Upper lobe of right lung (tissue), 1 donor: ENCODE measurements at regions not wholly inside any gene's neighbourhood (a gene's known extent, or its start where the extent isn't known, plus 50 kb on each side); places are given as distances from the start of the nearest gene placed in this dataset.

Source experiments
- ATAC-seq: fragments of 200-7000 bp; cut with Tn5 transposase; one replicate; pipeline ENCODE4 v1.9.1; 2020; ENCODE audit warnings: mild to moderate bottlenecking, moderate library complexity
- DNase-seq: peaks from one replicate; pipeline ENCODE4 v3.0.0-alpha.2; 2020
- H3K27ac ChIP-seq: fragments of 200-600 bp; one replicate; pipeline ENCODE4 v1.8.0; 2022
- H3K27me3 ChIP-seq: fragments of 200-600 bp; one replicate; pipeline ENCODE4 v1.8.0; 2022; ENCODE audit warnings: mild to moderate bottlenecking
- H3K36me3 ChIP-seq: fragments of 200-600 bp; one replicate; pipeline ENCODE4 v1.8.0; 2022
- H3K4me1 ChIP-seq: fragments of 200-600 bp; one replicate; pipeline ENCODE4 v1.8.0; 2022
- H3K4me3 ChIP-seq: fragments of 200-600 bp; one replicate; pipeline ENCODE4 v1.8.0; 2022; ENCODE audit warnings: mild to moderate bottlenecking
- H3K9me3 ChIP-seq: fragments of 200-600 bp; one replicate; pipeline ENCODE4 v1.8.0; 2022
- intact Hi-C: fragments of 100-400 bp; cut with DNase I; formaldehyde crosslinking; loops from one replicate; pipeline ENCODE4 v1.11.0; 2022
- TF ChIP-seq, protein P1 (sequence below): fragments of 200-600 bp; IDR thresholded peaks from one replicate; pipeline ENCODE4 v1.8.0; 2022; ENCODE audit warnings: antibody characterized with exemption
- donor health status: DM: no; HTN: yes; CAD: no; lungs with severe emphysema.

DNA sequence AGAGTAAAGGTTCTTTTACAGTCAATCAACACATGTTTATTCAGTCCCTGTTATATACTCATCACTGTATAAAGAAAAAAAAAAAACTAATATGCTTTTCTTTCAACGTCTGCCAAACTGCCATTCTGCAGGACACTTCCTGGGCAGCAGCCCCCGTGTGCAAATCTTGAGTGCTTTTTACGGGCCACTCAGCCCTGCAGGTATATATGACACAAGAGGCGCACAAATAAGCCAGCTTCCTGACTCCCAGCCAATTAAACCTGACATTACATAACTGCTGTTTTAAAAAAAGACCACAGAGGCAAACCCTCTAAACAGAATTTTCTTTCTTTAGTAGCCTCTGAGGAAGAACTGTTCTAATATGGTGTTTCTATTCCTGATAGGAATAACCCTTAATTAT, 263.0 kb upstream of the NEBL start:
- no peaks in the 10 kb centered on the region for H3K4me1 ChIP-seq
- peak overlapping the region; percentile 8 for H3K27ac ChIP-seq
- H3K27me3 ChIP-seq, result no peaks in the 10 kb centered on the region
- no peaks in the 10 kb centered on the region for H3K36me3 ChIP-seq
- ATAC-seq, result peak; percentile 77
- intact Hi-C loops, result no loop called here
- TF ChIP-seq, protein P1, sequence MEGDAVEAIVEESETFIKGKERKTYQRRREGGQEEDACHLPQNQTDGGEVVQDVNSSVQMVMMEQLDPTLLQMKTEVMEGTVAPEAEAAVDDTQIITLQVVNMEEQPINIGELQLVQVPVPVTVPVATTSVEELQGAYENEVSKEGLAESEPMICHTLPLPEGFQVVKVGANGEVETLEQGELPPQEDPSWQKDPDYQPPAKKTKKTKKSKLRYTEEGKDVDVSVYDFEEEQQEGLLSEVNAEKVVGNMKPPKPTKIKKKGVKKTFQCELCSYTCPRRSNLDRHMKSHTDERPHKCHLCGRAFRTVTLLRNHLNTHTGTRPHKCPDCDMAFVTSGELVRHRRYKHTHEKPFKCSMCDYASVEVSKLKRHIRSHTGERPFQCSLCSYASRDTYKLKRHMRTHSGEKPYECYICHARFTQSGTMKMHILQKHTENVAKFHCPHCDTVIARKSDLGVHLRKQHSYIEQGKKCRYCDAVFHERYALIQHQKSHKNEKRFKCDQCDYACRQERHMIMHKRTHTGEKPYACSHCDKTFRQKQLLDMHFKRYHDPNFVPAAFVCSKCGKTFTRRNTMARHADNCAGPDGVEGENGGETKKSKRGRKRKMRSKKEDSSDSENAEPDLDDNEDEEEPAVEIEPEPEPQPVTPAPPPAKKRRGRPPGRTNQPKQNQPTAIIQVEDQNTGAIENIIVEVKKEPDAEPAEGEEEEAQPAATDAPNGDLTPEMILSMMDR, result no peak
- no peak overlapping the region for H3K4me3 ChIP-seq
- no peaks in the 10 kb centered on the region for H3K9me3 ChIP-seq
- DNase-seq, result peak; percentile 69

DNA sequence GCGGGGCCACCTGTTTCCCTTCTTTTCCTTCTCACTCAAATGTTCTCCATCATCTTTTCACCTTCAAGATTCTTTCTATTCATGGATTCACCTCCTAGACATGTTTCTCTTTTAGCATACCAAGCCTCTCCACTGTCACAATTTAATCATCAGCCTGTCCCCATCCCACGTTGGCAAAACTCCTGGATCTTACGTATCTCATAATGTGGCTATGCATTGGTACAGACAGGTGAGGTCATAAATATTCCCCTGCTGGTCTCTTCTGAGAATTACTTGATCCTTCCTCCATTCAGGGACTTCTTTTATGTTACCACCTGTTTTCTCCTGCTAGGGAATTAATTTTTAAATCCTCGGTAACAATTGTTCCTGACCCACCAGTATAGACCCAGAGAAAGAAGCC, 262.6 kb upstream of the NEBL start:
- Histone ChIP-seq H3K27me3 (no peaks in the 10 kb centered on the region), H3K36me3 (no peaks in the 10 kb centered on the region), H3K9me3 (no peaks in the 10 kb centered on the region), H3K27ac (peak overlapping the region; percentile 8), H3K4me1 (no peaks in the 10 kb centered on the region), H3K4me3 (no peak overlapping the region)
- ATAC-seq (peak; percentile 31), DNase-seq (no peak)
- intact Hi-C loops, result no loop called here
- TF ChIP-seq, protein P1, result no peak

DNA sequence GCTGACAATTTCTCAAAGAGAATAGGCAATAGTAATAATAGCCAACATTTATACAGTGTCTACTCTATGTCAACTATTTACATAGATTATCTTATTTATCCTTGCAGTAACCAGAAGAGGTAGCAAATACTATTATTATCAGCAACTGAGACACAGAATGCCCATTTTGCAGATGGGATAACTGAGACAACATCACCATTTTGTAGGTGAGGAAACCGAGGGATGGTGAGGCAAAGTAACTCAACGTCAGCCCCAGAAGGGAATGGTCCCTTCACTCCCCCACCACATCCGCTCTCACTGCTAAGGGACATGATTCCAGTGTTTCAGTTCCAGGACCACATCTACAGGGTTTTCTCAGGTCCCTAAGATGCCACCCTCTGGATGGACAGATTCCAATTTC, 261.2 kb upstream of the NEBL start:
- DNase-seq (no peak), ATAC-seq (no peak)
- no peaks in the 10 kb centered on the region for H3K4me1 ChIP-seq
- H3K4me3 ChIP-seq, result no peak overlapping the region
- no peaks in the 10 kb centered on the region for H3K9me3 ChIP-seq
- H3K27me3 ChIP-seq, result no peaks in the 10 kb centered on the region
- no peak overlapping the region for H3K27ac ChIP-seq
- intact Hi-C loops, result no loop called here
- TF ChIP-seq, protein P1, result no peak
- H3K36me3 ChIP-seq, result no peaks in the 10 kb centered on the region

DNA sequence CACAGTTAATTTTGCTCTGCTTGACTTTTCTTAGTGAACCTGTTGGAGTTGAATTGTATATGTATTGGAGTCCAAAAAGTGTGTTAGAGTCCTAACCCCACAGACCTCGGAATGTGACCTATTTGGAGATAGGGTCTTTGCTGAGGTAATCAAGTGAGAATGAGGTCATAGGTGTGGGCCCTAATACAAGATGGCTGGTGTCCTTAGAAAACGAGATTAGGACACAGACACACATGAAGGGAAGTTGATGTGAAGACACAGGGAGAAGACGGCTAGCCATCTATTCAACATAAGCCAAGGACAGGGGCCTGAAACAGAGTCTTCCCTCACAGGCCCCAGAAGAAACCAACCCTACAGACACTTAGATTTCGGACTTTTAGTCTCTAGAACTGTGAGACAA, 260.6 kb upstream of the NEBL start:
- DNase-seq (no peak), ATAC-seq (no peak)
- Histone ChIP-seq H3K27me3 (no peaks in the 10 kb centered on the region), H3K27ac (no peak overlapping the region), H3K4me3 (no peak overlapping the region), H3K9me3 (no peaks in the 10 kb centered on the region), H3K4me1 (no peaks in the 10 kb centered on the region), H3K36me3 (no peaks in the 10 kb centered on the region)
- TF ChIP-seq, protein P1, result no peak
- intact Hi-C loops, result no loop called here

DNA sequence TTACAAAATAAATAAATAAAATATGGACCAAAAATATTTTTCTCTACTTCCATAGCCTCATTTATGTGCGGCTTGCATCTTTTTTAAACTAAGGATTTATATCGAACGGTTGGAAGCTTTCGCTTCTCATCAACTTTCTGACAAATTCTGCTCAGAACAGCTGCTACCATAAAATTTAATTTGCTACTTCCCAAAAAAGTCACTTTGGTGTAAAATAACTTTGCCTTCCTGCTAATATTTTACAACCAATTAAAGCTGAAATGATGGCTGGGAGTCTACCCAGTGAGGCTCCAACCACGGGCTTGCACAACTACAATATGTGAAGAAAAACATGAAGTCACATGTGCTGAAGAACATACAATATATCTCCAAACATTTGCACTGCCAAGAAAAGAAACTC, 253.1 kb upstream of the NEBL start:
- Histone ChIP-seq H3K9me3 (no peaks in the 10 kb centered on the region), H3K4me3 (no peak overlapping the region), H3K4me1 (no peaks in the 10 kb centered on the region), H3K36me3 (no peaks in the 10 kb centered on the region), H3K27ac (no peak overlapping the region), H3K27me3 (no peaks in the 10 kb centered on the region)
- TF ChIP-seq, protein P1, result no peak
- no peak for DNase-seq
- intact Hi-C loops, result no loop called here
- ATAC-seq, result no peak

DNA sequence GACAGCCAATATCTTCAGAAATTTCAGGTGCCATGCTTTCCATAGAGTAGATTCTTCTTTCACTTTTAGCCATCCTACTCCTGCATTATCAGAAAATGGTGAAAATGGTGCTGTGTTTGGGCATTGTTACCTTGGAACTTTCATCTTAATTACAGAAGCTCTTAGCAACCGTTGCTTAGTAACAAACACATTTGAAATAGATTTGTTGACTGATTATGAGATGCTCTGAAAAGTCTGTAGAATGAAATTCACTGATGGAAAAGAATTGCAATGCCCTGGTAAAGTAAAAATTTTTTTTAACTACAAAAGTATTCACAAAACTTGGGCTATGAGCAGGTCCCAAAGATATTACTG, 249.3 kb upstream of the NEBL start:
- intact Hi-C loops, result no loop called here
- H3K9me3 ChIP-seq, result no peaks in the 10 kb centered on the region
- no peaks in the 10 kb centered on the region for H3K36me3 ChIP-seq
- H3K4me1 ChIP-seq, result peaks cover 4% of the 10 kb centered on the region
- ATAC-seq (no peak), DNase-seq (no peak)
- H3K27ac ChIP-seq, result no peak overlapping the region
- H3K27me3 ChIP-seq, result no peaks in the 10 kb centered on the region
- TF ChIP-seq, protein P1, result no peak
- H3K4me3 ChIP-seq, result no peak overlapping the region
